Smooth muscle cell (in vitro differentiated cells): ENCODE measurements at regions not wholly inside any gene's neighbourhood (a gene's known extent, or its start where the extent isn't known, plus 50 kb on each side); places are given as distances from the start of the nearest gene placed in this dataset.

Experiments
- DNase-seq: peaks from one replicate; lab custom pipeline; 2025; ENCODE audit not compliant: unreplicated experiment; lab: John Stamatoyannopoulos, UW
- H2AFZ ChIP-seq: fragments of 200-600 bp; sonication (generic); 2 replicates; pipeline ENCODE4 v1.6.0; 2016; ENCODE audit warnings: antibody characterized with exemption, low read depth, mild to moderate bottlenecking
- H3F3A ChIP-seq: fragments of 200-600 bp; sonication (generic); 2 replicates; pipeline ENCODE4 v1.6.0; 2017; ENCODE audit warnings: antibody characterized with exemption, low read depth
- H3K27ac ChIP-seq: fragments of 200-600 bp; sonication (generic); 2 replicates; pipeline ENCODE4 v1.5.1; 2016; ENCODE audit warnings: low read depth, mild to moderate bottlenecking
- H3K27me3 ChIP-seq: fragments of 200-600 bp; sonication (generic); 2 replicates; pipeline ENCODE4 v1.6.1; 2016; ENCODE audit warnings: low read depth, mild to moderate bottlenecking
- H3K36me3 ChIP-seq: fragments of 200-600 bp; sonication (generic); 2 replicates; pipeline ENCODE4 v1.5.1; 2016; ENCODE audit warnings: low read depth
- H3K4me1 ChIP-seq: fragments of 200-600 bp; sonication (generic); 2 replicates; pipeline ENCODE4 v1.5.1; 2016; ENCODE audit warnings: low read depth
- H3K4me2 ChIP-seq: fragments of 200-600 bp; sonication (generic); 2 replicates; pipeline ENCODE4 v1.6.0; 2016; ENCODE audit warnings: mild to moderate bottlenecking
- H3K4me3 ChIP-seq: fragments of 200-600 bp; sonication (generic); 2 replicates; pipeline ENCODE4 v1.5.1; 2016; ENCODE audit warnings: mild to moderate bottlenecking
- H3K79me2 ChIP-seq: fragments of 200-600 bp; sonication (generic); 2 replicates; pipeline ENCODE4 v1.6.0; 2016; ENCODE audit warnings: low read depth, mild to moderate bottlenecking
- H3K9ac ChIP-seq: fragments of 200-600 bp; sonication (generic); 2 replicates; pipeline ENCODE4 v1.6.0; 2016; ENCODE audit warnings: low read depth
- H3K9me3 ChIP-seq: fragments of 200-600 bp; sonication (generic); replicated peaks from 2 replicates; pipeline ENCODE4 v1.5.1; 2016; ENCODE audit warnings: low read depth
- H4K20me1 ChIP-seq: fragments of 200-600 bp; sonication (generic); 2 replicates; pipeline ENCODE4 v1.6.0; 2016; ENCODE audit warnings: low read depth
- WGBS: methylation state at CpG from one replicate; pipeline ENCODE4 v1.1.7; 2016; ENCODE audit warnings: low lambda C conversion rate; 5-methylcytosine and 5-hydroxymethylcytosine counted together
- TF ChIP-seq, protein P1 (sequence below): fragments of 200-600 bp; sonication (generic); IDR thresholded peaks from 2 replicates; pipeline ENCODE4 v1.5.1; 2017; ENCODE audit warnings: borderline replicate concordance, mild to moderate bottlenecking, antibody characterized with exemption; ENCODE audit not compliant: insufficient read depth, poor library complexity, severe bottlenecking

DNA sequence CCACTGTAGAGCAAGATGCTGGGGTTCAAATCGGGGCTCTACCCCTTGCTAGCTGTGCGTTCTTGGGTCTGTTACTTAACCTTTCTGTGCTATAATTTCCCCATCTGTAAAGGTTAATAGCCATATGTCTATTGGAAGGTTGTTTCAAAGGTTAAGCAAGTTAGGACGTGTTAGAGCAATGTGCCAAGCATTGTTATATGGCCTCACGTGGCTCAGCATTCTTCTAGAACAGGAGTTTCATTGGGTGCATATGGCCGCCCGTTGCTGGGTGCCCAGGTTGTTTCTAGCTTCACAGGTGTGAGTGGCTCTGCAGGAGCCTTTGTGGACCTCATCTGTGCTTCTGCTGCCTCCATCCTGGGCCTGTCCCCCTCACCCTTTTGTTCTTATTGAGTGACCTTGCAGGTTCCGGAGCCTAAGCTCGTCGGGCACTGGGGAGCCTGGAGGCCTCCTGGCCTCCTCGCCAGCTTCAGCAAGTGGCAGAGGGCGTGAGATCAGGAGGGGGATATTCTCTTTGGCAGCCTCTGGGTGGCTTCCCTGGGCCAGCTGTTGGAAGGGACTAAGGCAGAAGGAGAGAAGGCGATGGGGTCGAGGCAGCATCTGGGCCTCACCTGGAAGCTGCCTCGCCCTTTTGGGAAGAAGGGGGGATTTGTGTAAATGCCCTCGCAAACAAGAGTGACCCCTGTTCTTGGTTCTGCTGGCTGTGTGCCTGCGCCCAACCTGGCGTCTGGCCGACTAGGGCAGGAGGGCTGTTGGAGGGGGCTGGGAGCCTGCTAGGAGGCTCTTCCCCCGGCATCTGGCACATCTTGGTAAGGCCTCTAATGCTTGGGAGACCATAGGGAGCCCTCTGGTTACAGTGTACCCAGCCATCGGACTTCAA is 80.2 kb upstream of the CIBAR2 start:
- WGBS: 96% methylated on average over 20 of the region's 20 CpGs
- no peaks in the 10 kb centered on the region for H3F3A ChIP-seq
- peaks cover 70% of the 10 kb centered on the region for H3K79me2 ChIP-seq
- H3K9me3 ChIP-seq: no peaks in the 10 kb centered on the region
- H3K9ac ChIP-seq: no peak overlapping the region
- no peaks in the 10 kb centered on the region for H3K27me3 ChIP-seq
- H3K4me1 ChIP-seq: no peaks in the 10 kb centered on the region
- H3K4me2 ChIP-seq: no peak overlapping the region
- peaks cover 6% of the 10 kb centered on the region for H3K36me3 ChIP-seq
- DNase-seq: no peak
- H3K27ac ChIP-seq: no peak overlapping the region
- no peak overlapping the region for H3K4me3 ChIP-seq
- H4K20me1 ChIP-seq: peaks cover 6% of the 10 kb centered on the region
- H2AFZ ChIP-seq: no peak overlapping the region
- TF ChIP-seq, protein P1, sequence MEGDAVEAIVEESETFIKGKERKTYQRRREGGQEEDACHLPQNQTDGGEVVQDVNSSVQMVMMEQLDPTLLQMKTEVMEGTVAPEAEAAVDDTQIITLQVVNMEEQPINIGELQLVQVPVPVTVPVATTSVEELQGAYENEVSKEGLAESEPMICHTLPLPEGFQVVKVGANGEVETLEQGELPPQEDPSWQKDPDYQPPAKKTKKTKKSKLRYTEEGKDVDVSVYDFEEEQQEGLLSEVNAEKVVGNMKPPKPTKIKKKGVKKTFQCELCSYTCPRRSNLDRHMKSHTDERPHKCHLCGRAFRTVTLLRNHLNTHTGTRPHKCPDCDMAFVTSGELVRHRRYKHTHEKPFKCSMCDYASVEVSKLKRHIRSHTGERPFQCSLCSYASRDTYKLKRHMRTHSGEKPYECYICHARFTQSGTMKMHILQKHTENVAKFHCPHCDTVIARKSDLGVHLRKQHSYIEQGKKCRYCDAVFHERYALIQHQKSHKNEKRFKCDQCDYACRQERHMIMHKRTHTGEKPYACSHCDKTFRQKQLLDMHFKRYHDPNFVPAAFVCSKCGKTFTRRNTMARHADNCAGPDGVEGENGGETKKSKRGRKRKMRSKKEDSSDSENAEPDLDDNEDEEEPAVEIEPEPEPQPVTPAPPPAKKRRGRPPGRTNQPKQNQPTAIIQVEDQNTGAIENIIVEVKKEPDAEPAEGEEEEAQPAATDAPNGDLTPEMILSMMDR: no peak

DNA sequence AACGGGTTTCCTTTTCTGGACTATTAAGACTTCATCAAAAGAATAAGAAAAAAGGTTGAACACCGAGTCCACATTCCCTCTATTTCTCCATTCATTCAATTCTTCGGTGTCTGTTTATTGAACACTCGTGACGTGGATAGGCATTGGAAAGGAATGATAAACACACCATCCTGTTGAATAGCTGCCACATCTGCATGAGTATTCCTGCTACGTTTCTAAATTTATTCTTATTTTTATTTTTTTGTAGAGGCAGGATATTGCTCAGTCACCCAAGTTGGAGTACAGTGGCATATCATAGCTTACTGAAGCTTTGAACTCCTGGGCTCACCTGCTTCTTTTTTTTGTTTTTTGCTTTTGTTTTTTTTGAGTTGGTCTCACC is 80.8 kb upstream of the CIBAR2 start:
- TF ChIP-seq, protein P1: no peak
- Histone ChIP-seq H4K20me1 (peaks cover 6% of the 10 kb centered on the region), H3K9me3 (no peaks in the 10 kb centered on the region), H3K9ac (no peak overlapping the region), H3F3A (no peaks in the 10 kb centered on the region), H2AFZ (no peak overlapping the region), H3K27me3 (no peaks in the 10 kb centered on the region), H3K4me2 (no peak overlapping the region), H3K4me1 (no peaks in the 10 kb centered on the region), H3K79me2 (peaks cover 68% of the 10 kb centered on the region), H3K4me3 (no peak overlapping the region), H3K36me3 (peaks cover 6% of the 10 kb centered on the region), H3K27ac (no peak overlapping the region)
- no peak for DNase-seq
- 88% methylated on average over 6 of the region's 6 CpGs for WGBS

DNA sequence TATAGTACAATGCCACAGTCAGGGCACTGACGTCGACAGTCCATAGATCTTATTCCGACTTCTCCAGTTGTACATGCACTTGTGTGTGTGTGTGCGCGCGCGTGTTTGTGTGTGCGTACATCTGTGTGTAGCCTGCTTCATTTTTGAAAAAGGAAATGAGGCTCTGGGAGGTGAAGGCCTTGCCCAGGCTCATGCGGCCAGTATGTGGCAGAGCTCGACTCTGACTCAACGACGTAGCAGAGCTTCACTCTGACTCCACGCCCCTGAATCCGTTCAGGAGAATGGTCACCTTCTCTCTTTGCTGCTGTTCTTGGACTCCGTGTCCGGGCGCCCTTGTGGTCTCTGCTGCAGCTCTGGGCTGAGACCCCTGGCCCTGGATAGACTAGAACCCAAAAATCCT is 81.6 kb upstream of the CIBAR2 start:
- Histone ChIP-seq H4K20me1 (peaks cover 6% of the 10 kb centered on the region), H2AFZ (no peak overlapping the region), H3K27me3 (no peaks in the 10 kb centered on the region), H3K79me2 (peaks cover 65% of the 10 kb centered on the region), H3K9me3 (no peaks in the 10 kb centered on the region), H3F3A (no peaks in the 10 kb centered on the region), H3K36me3 (peaks cover 6% of the 10 kb centered on the region), H3K4me2 (no peak overlapping the region), H3K4me3 (no peak overlapping the region), H3K4me1 (no peaks in the 10 kb centered on the region), H3K27ac (no peak overlapping the region), H3K9ac (no peak overlapping the region)
- DNase-seq: no peak
- WGBS: 95% methylated on average over 17 of the region's 17 CpGs
- TF ChIP-seq, protein P1: no peak
